ENCODE measurements at regions not wholly inside any gene's neighbourhood (a gene's known extent, or its start where the extent isn't known, plus 50 kb on each side); places are given as distances from the start of the nearest gene placed in this dataset.

- TF ChIP-seq CTCF (IDR thresholded peaks at IDR 0.05), result no peak
- TF ChIP-seq, protein P1, sequence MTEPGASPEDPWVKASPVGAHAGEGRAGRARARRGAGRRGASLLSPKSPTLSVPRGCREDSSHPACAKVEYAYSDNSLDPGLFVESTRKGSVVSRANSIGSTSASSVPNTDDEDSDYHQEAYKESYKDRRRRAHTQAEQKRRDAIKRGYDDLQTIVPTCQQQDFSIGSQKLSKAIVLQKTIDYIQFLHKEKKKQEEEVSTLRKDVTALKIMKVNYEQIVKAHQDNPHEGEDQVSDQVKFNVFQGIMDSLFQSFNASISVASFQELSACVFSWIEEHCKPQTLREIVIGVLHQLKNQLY (CRISPR knock-in tag; IDR thresholded peaks at IDR 0.05), result no peak
- TF ChIP-seq GRHL2 (CRISPR knock-in tag; IDR thresholded peaks at IDR 0.05; ENCODE audit: insufficient replicate concordance, severe bottlenecking), result no peak
These were observed 522.4 kb downstream of the HDGFL1 start (continued) for GRCh38 chr6:23091795-23092194.

GRCh38 chr6:23096876-23097275 lies 527.5 kb downstream of the HDGFL1 start:
- Mint-ChIP-seq H3K27ac (no peak overlapping the region), H3K9me3 (peaks cover 57% of the 10 kb centered on the region), H3K4me3 (no peak overlapping the region)

More at GRCh38 chr6:23096876-23097275, 527.5 kb downstream of the HDGFL1 start:
- no peak for ATAC-seq
- ChIA-PET POLR2A (no interaction called here), CTCF (no interaction called here)
- H3K27me3 Mint-ChIP-seq (ENCODE audit: low read depth), result no peaks in the 10 kb centered on the region
- peaks cover 16% of the 10 kb centered on the region for H3K36me3 Mint-ChIP-seq
- no peaks in the 10 kb centered on the region for H3K4me1 Mint-ChIP-seq
- DNase-seq (ENCODE audit: low spot score), result no peak
- no peak for TF ChIP-seq GABPB1 (CRISPR knock-in tag; IDR thresholded peaks at IDR 0.05)
- TF ChIP-seq JUN (CRISPR knock-in tag; IDR thresholded peaks at IDR 0.05), result no peak
- TF ChIP-seq, protein P2, sequence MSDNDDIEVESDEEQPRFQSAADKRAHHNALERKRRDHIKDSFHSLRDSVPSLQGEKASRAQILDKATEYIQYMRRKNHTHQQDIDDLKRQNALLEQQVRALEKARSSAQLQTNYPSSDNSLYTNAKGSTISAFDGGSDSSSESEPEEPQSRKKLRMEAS (CRISPR knock-in tag; IDR thresholded peaks at IDR 0.05), result no peak
- TF ChIP-seq NR1H2 (CRISPR knock-in tag; IDR thresholded peaks at IDR 0.05), result no peak
- TF ChIP-seq CDX4 (CRISPR knock-in tag; IDR thresholded peaks at IDR 0.05; ENCODE audit: borderline replicate concordance), result no peak
- TF ChIP-seq ZNF396 (CRISPR knock-in tag; IDR thresholded peaks at IDR 0.05; ENCODE audit: borderline replicate concordance), result no peak
- no peak for TF ChIP-seq ATF2 (CRISPR knock-in tag; IDR thresholded peaks at IDR 0.05; ENCODE audit: borderline replicate concordance, low read depth)
- TF ChIP-seq PRRX2 (CRISPR knock-in tag; IDR thresholded peaks at IDR 0.05), result no peak
- no peak for TF ChIP-seq PRDM15 (CRISPR knock-in tag; IDR thresholded peaks at IDR 0.05)
- TF ChIP-seq, protein P3, sequence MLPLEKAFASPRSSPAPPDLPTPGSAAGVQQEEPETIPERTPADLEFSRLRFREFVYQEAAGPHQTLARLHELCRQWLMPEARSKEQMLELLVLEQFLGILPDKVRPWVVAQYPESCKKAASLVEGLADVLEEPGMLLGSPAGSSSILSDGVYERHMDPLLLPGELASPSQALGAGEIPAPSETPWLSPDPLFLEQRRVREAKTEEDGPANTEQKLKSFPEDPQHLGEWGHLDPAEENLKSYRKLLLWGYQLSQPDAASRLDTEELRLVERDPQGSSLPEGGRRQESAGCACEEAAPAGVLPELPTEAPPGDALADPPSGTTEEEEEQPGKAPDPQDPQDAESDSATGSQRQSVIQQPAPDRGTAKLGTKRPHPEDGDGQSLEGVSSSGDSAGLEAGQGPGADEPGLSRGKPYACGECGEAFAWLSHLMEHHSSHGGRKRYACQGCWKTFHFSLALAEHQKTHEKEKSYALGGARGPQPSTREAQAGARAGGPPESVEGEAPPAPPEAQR (CRISPR knock-in tag; IDR thresholded peaks at IDR 0.05), result no peak
- TF ChIP-seq, protein P4, sequence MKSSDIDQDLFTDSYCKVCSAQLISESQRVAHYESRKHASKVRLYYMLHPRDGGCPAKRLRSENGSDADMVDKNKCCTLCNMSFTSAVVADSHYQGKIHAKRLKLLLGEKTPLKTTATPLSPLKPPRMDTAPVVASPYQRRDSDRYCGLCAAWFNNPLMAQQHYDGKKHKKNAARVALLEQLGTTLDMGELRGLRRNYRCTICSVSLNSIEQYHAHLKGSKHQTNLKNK (CRISPR knock-in tag; IDR thresholded peaks at IDR 0.05), result no peak
- TF ChIP-seq MYBL2 (CRISPR knock-in tag; IDR thresholded peaks at IDR 0.05), result no peak
- no peak for TF ChIP-seq E2F4 (CRISPR knock-in tag; IDR thresholded peaks at IDR 0.05; ENCODE audit: borderline replicate concordance, low read depth)
- no peak for TF ChIP-seq TEAD4 (CRISPR knock-in tag; IDR thresholded peaks at IDR 0.05)
- TF ChIP-seq, protein P5, sequence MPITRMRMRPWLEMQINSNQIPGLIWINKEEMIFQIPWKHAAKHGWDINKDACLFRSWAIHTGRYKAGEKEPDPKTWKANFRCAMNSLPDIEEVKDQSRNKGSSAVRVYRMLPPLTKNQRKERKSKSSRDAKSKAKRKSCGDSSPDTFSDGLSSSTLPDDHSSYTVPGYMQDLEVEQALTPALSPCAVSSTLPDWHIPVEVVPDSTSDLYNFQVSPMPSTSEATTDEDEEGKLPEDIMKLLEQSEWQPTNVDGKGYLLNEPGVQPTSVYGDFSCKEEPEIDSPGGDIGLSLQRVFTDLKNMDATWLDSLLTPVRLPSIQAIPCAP (CRISPR knock-in tag; IDR thresholded peaks at IDR 0.05), result no peak
- TF ChIP-seq, protein P6, sequence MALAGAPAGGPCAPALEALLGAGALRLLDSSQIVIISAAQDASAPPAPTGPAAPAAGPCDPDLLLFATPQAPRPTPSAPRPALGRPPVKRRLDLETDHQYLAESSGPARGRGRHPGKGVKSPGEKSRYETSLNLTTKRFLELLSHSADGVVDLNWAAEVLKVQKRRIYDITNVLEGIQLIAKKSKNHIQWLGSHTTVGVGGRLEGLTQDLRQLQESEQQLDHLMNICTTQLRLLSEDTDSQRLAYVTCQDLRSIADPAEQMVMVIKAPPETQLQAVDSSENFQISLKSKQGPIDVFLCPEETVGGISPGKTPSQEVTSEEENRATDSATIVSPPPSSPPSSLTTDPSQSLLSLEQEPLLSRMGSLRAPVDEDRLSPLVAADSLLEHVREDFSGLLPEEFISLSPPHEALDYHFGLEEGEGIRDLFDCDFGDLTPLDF (CRISPR knock-in tag; IDR thresholded peaks at IDR 0.05), result no peak
- TF ChIP-seq SMAD3 (CRISPR knock-in tag; IDR thresholded peaks at IDR 0.05; ENCODE audit: borderline replicate concordance), result no peak
- no peak for TF ChIP-seq NFE2L1 (CRISPR knock-in tag; IDR thresholded peaks at IDR 0.05)
- TF ChIP-seq TP53 (CRISPR knock-in tag; IDR thresholded peaks at IDR 0.05), result no peak
- TF ChIP-seq HMGA2 (CRISPR knock-in tag; IDR thresholded peaks at IDR 0.05), result no peak
